ENCODE measurements at regions not wholly inside any gene's neighbourhood (a gene's known extent, or its start where the extent isn't known, plus 50 kb on each side); places are given as distances from the start of the nearest gene placed in this dataset.

- TF ChIP-seq EZH2phosphoT487 (IDR thresholded peaks at IDR 0.05; ENCODE audit: borderline replicate concordance, low read length) (no peak), CTCF (IDR thresholded peaks at IDR 0.05; ENCODE audit: low read depth, low read length, poor library complexity, severe bottlenecking) (no peak)
Measured at GRCh38 chr5:135135530-135136226, 101.7 kb upstream of the PITX1 start.
